Gastrocnemius medialis (tissue), 4 donors: ENCODE measurements at regions not wholly inside any gene's neighbourhood (a gene's known extent, or its start where the extent isn't known, plus 50 kb on each side); places are given as distances from the start of the nearest gene placed in this dataset.

Experiments used
- POLR2A ChIP-seq, 2 donors: fragments of 450-650 bp; IDR thresholded peaks; one replicate each; pipeline ENCODE4 v1.6.1; 2017; ENCODE audit warnings: antibody characterized with exemption in 2 of 2, mild to moderate bottlenecking in 2 of 2, moderate library complexity in 2 of 2
- TF ChIP-seq, protein P1 (sequence below), 5 experiments: fragments of 450-650 bp in 3 of 5; fragments of 200-600 bp in 2 of 5; sonication (generic) in 2 of 5; IDR thresholded peaks in 4 of 5; conservative IDR thresholded peaks in 1 of 5; 1 replicate in 4 of 5; 2 replicates in 1 of 5; pipeline ENCODE4 v1.5.1; 2016 to 2019; ENCODE audit warnings: antibody characterized with exemption in 5 of 5, mild to moderate bottlenecking in 3 of 5, moderate library complexity in 3 of 5

DNA sequence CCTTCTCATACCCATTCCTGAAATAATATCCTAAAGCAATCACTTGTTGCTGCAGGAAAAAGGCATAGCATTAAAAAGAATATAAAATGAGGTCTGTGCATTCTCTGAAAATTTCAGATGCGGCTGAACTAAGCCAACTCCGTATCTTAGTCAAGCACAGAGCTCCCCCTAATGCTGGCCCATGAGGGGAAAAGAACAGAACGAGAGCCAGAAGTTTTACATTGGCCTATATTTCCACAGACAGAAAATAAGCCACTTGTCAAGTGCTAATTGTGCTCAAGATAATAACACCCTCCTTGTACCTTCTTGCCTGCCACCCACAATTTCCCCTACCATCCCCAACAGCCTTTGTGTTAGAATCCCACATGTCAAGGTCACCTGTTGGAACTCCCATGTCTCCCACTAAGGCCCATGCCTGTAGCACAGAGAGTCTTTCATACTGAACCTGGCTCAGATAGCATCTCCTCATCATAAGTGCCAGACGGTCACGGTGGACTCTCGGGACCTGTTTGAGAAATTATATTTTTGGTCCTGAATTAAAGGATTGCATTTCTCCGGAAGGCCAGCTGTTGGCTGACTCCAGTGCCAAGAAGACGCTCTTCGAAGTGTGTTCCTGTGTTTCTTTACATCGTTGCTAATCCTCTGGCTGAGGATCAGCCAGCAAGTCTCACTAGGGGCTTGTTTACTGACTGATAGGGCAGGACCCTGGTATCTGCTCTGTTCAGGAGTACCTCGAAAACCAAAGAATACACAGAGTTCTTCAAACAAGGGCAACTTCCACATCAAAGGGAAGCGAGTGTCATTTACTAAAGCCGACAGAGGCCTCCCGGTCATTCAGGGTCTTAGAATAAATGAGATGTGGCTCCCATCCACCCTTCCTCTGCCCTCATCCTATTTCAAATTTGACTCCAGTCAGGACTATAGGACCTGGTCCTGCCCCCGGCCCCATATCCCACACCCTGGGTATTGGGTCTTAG, 183.4 kb upstream of the FBXL4 start:
- no peak for TF ChIP-seq POLR2A (IDR thresholded peaks at IDR 0.05)
- TF ChIP-seq, protein P1, sequence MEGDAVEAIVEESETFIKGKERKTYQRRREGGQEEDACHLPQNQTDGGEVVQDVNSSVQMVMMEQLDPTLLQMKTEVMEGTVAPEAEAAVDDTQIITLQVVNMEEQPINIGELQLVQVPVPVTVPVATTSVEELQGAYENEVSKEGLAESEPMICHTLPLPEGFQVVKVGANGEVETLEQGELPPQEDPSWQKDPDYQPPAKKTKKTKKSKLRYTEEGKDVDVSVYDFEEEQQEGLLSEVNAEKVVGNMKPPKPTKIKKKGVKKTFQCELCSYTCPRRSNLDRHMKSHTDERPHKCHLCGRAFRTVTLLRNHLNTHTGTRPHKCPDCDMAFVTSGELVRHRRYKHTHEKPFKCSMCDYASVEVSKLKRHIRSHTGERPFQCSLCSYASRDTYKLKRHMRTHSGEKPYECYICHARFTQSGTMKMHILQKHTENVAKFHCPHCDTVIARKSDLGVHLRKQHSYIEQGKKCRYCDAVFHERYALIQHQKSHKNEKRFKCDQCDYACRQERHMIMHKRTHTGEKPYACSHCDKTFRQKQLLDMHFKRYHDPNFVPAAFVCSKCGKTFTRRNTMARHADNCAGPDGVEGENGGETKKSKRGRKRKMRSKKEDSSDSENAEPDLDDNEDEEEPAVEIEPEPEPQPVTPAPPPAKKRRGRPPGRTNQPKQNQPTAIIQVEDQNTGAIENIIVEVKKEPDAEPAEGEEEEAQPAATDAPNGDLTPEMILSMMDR (IDR thresholded peaks at IDR 0.05 in 4 of 5, conservative IDR thresholded peaks at IDR 0.05 in 1 of 5), result no peak
